Esophagus squamous epithelium (tissue), 4 donors: ENCODE measurements at regions not wholly inside any gene's neighbourhood (a gene's known extent, or its start where the extent isn't known, plus 50 kb on each side); places are given as distances from the start of the nearest gene placed in this dataset.

ENCODE experiments used
- POLR2A ChIP-seq, 4 donors: fragments of 450-650 bp; IDR thresholded peaks; one replicate each; pipeline ENCODE4 v1.6.1; 2017; ENCODE audit warnings: antibody characterized with exemption in 4 of 4, mild to moderate bottlenecking in 4 of 4, moderate library complexity in 3 of 4
- TF ChIP-seq, protein P1 (sequence below), 6 experiments: fragments of 450-650 bp in 4 of 6; fragments of 200-600 bp in 2 of 6; sonication (generic) in 2 of 6; IDR thresholded peaks; one replicate each; pipeline ENCODE4 v1.5.1; 2016 to 2019; ENCODE audit warnings: antibody characterized with exemption in 6 of 6, mild to moderate bottlenecking in 4 of 6, moderate library complexity in 4 of 6

DNA sequence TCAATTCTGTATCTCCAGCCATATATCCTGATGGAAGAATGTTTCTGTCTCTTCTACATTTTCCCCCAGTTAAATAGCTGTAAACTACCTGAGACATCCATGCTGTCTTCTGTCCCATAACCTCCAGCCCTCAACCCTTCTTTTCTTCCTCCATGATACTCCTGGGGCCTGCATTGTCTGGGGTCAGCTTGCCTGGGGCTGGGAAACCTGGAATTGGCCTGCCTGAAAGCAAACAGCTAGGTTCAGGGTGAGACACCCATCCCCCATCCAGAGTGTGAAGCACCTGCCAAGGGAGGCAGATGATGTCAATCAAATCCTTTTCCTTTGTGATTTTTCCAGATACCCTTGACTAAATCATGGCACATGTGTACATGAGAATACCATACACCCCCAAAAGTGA is 313.7 kb upstream of the MGAT5 start:
- TF ChIP-seq, protein P1, sequence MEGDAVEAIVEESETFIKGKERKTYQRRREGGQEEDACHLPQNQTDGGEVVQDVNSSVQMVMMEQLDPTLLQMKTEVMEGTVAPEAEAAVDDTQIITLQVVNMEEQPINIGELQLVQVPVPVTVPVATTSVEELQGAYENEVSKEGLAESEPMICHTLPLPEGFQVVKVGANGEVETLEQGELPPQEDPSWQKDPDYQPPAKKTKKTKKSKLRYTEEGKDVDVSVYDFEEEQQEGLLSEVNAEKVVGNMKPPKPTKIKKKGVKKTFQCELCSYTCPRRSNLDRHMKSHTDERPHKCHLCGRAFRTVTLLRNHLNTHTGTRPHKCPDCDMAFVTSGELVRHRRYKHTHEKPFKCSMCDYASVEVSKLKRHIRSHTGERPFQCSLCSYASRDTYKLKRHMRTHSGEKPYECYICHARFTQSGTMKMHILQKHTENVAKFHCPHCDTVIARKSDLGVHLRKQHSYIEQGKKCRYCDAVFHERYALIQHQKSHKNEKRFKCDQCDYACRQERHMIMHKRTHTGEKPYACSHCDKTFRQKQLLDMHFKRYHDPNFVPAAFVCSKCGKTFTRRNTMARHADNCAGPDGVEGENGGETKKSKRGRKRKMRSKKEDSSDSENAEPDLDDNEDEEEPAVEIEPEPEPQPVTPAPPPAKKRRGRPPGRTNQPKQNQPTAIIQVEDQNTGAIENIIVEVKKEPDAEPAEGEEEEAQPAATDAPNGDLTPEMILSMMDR (IDR thresholded peaks at IDR 0.05): no peak
- TF ChIP-seq POLR2A (IDR thresholded peaks at IDR 0.05): no peak
